ENCODE measurements at regions not wholly inside any gene's neighbourhood (a gene's known extent, or its start where the extent isn't known, plus 50 kb on each side); places are given as distances from the start of the nearest gene placed in this dataset.

- no peak for TF ChIP-seq POLR2A (IDR thresholded peaks at IDR 0.05; ENCODE audit: low read depth, low read length)
- no peak for TF ChIP-seq POLR2AphosphoS5 (IDR thresholded peaks at IDR 0.05; ENCODE audit: low read depth, low read length)
Measured at GRCh38 chrX:35458142-35458541, 340.0 kb upstream of the MAGEB16 start.
